ENCODE measurements at regions not wholly inside any gene's neighbourhood (a gene's known extent, or its start where the extent isn't known, plus 50 kb on each side); places are given as distances from the start of the nearest gene placed in this dataset.

DNA sequence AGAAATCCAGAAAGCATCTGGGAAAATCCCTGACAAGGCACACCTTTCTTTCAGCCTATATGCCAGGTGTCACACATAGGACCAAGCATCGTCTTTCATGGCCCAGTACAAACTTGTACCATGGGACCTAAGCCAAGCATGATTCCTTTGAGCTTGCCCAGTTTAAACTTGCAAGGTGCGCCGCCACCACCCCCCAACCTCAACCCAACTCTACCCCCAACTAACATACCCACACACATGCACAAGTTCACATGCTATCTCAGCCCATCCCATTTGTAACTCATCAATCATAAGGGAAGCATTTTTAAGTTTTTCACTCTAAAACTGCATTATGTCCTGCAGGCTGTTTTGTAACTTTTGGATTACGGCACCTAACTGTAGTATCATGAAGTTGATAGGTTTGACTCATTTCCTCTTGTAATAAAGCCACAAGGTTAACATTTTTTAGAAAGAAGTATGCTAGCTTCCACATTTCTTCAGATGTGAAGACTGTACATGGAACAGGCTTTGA is 145.9 kb upstream of the FST start:
- no peak for DNase-seq

DNA sequence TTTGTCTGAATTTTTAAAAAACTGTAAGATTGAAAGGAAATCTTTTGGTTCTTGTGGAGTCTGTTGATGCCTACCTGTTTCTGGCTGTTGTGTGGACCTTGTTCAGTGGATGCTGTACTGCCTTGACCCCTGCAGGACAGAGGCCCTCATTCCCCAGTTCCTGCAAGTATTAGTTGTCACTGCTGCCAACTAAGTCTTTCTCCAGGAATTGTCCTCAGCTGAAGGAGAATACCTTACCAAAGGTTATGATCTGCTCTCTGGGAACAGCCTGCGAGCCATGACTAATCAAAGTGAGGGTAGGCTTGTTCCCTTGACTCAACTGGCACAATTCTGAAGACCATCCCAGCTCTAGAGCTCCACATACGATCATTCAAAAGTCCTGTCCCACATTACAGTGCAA is 145.3 kb upstream of the FST start:
- no peak for DNase-seq

DNA sequence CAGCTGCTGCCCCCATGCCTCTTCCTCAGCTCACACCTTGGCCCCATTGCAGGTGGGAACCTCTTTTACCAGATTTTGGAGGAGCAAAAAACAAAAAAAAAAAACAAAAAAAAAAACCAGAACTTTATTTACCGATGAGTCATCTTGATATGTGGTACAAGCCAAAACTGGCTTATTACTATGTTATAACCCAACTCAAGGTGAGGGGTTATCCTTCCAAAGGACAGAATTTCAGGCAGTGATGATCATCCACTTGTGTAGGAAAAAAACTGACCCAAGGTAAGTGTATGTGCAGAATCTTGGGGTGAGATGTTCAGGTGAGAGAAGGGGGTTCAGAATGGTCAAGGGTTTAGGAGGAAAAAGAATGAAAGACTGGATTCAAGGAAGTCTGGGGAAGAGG is 142.6 kb upstream of the FST start:
- DNase-seq, result no peak

DNA sequence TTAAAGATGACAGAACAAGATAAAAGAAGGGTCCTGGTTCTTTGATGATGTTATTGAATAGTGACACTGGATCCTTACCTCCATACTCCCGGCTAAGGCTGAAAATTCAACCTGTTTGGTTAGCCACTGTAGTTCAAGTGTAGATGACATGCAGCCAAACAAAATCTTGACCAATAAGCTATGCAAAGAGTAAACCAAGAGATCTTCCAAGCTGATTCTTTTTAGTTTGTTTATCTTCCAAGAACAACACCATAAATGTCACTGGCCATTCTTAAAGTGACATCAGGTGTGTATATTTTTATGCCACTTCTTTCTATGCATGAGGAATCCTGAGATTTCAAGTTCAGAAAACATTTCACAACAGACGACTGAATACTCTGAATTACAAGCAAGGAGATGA is 141.5 kb upstream of the FST start:
- no peak for DNase-seq

DNA sequence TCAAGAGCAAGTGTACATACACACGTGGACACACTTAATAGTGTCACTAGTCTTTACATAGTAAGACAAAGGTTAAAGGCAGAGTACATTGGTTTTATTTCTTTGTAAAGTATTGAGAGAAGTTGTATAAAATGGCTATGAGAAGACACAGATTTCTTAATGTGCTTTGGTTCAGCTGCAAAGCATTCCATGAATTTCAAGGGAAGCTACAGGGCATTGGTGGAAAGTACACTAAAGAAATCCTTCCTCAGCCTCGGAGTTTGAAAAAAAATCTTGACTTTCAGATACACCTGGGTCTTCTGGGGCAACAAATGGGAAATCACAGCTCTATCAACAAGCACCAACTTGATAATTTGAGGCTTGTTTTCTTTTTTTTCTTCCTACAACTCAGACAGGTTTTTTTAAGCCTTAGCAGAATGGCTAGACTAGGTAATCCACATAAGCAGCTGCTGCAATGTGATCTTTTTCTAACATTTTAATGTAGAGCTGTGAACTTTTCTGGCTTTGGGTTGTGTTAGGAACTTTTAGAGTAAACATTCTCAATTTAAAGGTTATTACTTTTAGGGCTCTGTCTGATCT is 140.4 kb upstream of the FST start:
- DNase-seq, result no peak

DNA sequence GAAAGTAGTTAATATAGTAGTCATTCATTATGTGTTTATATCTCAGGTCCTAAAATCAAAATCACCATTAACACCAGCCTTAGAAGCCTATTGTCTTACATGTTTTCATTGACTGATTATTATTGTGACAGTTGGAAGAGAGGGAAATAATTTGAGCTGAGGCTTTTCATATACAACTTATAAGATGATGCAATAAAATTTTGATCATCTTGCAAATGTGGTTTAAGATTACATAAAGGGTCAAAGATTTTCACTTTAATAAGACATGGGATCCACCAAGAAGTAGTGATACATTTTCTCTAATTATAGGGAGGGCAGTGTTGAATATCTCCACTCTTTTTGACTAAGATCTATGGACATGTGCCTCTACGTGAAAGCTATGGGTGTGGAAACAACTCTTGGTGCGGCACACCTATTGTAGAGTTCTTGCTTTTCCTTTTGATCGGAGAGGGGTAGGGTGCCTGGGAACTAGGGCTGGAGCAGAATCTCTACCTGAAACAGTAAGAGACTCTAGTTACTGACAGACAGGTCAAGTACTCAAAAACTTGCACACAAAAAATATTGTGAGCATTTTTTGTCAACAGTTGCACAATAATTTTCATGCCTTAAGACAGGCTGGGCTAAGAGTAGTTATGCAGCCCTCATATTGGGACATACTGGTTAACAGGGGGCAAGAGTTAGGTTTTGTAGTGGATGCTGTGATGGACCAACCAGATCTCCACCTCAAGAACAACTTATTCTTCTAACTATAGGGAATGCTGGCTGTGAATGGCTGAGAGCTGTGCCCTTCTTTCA is 139.3 kb upstream of the FST start:
- DNase-seq, result no peak

GRCh38 chr5:53342236-53342635 is 138.2 kb upstream of the FST start:
- DNase-seq, result no peak

GRCh38 chr5:53343187-53343586 is 137.2 kb upstream of the FST start:
- no peak for DNase-seq

DNA sequence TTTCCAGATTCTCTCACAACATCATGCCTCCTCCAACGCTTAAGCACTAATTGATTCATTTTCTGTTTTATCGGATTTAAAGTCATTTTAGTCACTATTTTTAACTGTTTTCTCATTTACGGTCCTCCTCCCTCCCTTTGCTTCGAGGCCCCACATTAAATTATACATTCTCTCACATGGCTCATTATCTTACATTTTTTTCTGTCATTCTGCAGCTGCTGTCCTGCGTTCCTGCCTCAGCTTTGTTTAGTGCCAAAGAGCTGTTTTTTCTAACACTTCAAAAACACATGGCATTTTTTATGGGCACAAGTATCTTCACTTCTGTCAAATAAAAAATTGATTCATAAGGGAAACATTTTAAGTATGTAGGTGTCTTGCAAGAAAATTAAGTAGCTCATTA is 130.1 kb upstream of the FST start:
- no peak for DNase-seq

- no peak for DNase-seq
Measured at GRCh38 chr5:53350991-53351770, 129.2 kb upstream of the FST start.

- no peak for DNase-seq
Measured at GRCh38 chr5:53355316-53355715, 125.1 kb upstream of the FST start.

DNA sequence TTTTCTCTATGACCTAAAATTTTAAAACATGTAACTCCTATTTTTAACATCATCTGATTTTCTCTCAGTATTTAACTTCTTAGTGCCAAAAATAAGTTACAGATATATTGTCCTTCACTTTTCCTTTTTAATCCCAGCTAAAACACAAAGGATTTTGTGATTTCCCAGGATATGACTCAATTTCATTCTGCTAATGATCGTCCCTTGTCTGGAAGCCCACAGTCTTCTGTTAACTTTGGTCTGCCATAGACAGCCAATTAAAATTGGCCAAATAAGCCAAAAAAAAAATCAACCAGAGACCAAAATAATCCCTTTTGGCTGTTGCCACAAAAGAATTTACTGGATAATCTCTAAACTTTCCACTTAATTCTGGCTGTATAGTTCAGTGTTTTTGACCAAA is 124.5 kb upstream of the FST start:
- DNase-seq, result no peak

- no peak for DNase-seq
Measured at GRCh38 chr5:53357439-53357838, 123.0 kb upstream of the FST start.

GRCh38 chr5:53358794-53359193 is 121.6 kb upstream of the FST start:
- no peak for DNase-seq

DNA sequence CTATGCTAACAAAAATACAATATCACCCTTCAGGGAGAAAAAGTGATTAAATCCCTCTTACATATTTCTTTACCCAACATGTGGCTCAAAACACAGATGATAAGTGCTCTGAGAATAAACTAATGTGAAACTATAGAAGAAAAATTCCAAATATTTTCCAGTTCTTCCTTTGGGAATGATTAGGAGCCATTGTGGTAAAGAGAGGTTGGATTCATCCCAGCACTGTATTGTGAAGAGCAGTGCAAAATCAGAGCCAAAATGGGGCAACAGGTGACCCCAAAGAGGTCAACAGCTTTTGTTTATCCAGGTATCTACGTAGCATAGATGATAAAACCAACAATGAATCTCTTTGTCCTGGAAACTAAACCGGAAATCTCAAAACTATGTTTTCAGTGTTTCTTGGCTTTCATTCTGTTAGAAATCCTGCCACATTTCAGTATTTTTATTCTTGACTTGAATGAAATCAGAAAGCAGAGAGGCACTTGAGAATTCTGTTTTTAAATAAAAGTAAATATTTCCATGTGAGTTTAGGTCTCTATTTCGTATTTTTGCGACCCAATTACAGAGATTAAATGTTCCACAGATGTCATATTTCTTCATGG is 120.4 kb upstream of the FST start:
- DNase-seq, result no peak

DNA sequence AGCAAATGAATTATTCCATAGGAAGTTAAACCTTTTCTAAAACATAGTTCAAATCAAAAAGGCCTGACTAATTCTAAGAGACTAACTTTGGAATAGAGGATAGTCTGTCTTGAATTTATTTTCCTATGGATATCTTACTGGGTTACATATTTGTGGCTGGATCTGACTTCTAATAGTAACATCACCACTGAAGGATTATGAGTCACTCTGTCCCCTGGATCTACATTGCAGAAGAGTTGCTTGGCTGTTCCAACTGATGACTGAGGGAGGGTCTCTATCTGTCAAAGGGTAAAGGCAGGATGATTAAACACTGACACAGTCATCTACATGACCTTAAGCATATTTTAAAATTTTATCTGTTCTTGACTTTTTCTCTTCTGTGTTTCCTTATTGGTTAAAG is 119.6 kb upstream of the FST start:
- no peak for DNase-seq

DNA sequence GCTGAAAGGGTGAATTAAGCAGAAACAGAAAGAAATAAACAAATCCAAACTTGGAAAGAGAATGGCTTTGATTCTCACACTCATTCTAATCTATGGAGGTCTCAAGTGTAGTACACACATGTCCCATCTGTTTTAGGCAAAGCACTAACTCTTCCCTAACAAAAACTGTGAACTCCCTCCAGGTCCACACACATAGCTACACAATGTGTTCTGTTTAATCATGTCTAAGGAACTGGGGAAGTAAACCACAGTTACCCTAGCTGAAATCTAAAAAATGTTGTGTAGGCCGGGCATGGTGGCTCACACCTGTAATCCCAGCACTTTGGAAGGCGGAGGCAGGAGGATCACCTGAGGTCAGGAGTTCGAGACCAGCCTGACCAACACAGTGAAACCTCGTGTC is 118.7 kb upstream of the FST start:
- no peak for DNase-seq

- DNase-seq, result no peak
Measured at GRCh38 chr5:53362521-53362941, 117.9 kb upstream of the FST start.

GRCh38 chr5:53364061-53364460 is 116.4 kb upstream of the FST start:
- DNase-seq, result no peak

DNA sequence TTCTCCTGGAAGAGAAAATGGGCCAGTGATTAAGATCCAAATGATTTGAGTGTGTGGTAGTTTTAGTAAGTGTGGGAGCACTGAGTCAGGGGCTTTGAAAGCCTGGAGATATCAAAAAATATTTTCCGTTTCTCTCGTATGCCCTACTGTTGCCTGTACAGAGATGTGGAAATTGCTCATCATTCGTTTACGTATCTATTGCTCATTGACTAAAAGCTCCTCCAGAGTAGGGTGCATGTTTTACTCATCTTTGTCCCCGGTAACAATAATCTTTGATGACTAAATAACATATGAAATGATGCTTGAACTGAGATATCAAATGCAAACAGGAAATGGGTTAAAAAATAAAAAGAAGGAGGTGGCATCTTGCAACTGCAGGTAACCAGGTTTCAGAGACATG is 114.2 kb upstream of the FST start:
- no peak for DNase-seq

DNA sequence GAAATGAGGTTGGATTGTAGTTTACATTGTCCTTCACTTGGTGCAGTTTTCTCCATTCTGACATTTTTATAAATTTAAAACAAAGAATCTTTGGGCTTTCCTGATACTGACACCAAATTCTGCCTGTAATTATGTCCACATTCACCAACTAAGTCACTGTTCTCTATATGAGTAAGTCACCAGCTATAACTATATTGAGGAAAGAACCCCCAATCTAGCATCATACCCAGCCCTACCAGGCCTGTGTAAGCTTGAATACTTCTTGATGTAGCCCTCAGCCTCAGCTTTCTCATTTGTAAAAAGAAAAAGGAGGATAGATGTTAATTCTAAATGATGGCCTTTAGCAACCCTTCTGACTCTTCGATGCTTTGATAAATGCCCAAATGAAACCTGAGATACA is 112.7 kb upstream of the FST start:
- no peak for DNase-seq

GRCh38 chr5:53368516-53368915 is 111.9 kb upstream of the FST start:
- no peak for DNase-seq

- no peak for DNase-seq
Measured at GRCh38 chr5:53368966-53369605, 111.3 kb upstream of the FST start.

Data from activated CD4-positive, alpha-beta T cell treated with anti-CD3 and anti-CD28 coated beads, Interleukin-2, Interleukin-6, amounts not matched to agents 100 ng/mL and 50 ng/mL, durations not matched to agents 16 hours and 8 hours (primary cell).